ENCODE measurements at regions not wholly inside any gene's neighbourhood (a gene's known extent, or its start where the extent isn't known, plus 50 kb on each side); places are given as distances from the start of the nearest gene placed in this dataset.

DNA sequence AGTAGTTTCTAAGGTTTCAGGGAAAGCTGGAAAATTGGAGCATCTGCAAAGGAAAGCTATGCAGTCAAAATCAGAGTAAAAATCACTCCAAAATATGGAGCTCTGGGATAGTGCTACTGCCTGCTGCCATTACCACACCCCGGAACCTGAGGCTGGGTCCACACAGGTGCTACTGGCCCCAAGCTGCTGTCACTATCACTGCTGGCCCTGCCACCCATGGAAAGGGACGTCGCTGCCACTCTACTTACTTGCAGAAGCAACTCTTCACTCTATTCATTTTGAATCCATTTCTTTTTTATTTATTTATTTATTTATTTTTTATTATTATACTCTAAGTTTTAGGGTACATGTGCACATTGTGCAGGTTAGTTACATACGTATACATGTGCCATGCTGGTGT is 60.3 kb upstream of the RGS18 start:
- DNase-seq, result no peak

DNA sequence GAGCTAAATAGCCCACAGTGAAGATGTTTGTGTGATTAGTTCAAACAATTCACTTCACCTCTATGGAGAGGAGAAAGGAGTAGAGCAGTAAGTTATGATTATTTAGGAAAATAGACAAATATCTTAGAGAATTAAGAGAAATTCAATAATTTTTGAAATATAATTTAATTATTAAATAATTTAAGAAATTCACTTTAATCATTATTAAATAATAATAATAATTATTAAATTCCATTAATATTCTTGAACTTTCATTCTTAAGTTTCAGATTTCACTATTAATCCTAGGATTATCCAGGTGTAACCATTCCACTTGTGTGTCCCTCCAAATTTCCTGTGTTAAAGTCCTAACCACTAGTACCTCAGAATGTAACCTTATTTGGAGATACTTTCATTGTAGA is 58.9 kb upstream of the RGS18 start:
- no peak for DNase-seq

DNA sequence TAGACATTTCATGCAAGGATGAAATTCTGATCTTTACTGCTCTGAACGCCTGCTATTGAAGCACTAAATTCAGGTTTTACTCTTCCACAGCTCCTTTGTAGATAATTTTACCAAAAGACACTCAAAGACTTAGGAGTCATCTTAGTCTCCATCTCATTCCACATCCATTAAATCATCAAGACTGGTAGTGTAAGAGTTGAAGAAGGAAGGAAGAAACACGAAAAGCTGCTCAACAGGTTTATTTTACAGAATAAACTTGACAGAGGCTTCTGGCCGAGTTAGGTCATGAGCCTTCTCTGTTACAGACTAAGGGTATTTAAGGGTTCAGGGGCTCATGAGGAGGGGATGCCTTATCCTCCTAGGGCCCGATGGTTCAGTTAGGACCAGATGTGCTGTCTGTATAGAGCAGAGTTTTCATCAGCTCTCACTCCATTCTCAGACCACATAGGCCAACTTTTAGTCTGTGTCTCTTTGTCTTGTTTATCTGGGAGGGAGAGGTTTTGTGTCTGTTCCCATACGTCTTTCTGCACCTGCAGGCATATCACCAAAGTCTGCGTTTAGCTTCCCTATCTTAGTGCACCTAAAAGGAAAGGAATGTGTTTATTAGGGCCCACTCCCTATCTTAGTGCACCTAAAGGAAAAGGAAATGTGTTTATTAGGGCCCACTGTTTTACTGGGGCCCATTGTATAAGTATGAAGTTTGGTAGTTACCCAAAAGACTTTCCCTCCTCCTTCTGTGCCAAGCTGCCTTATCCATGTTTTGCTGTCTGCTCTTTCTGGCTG is 57.4 kb upstream of the RGS18 start:
- no peak for DNase-seq

DNA sequence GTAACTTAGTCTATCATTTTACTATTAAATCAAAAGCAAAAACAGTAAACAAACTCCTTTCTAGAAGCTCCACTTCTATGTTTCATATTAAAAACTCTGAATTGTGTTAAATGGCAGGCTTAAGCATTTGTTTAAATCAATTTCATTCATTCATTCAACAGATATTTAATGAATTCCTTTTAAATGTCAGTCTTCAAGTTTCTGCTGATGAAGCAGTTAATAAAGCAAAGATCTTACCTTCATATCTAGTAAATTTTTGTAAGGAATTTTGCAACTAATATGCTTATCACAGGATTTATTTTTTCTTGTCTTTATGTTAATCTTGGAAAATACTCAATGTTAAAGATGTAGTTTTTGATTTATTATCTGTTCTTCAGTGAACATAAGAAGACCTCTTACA is 54.1 kb upstream of the RGS18 start:
- DNase-seq, result no peak

DNA sequence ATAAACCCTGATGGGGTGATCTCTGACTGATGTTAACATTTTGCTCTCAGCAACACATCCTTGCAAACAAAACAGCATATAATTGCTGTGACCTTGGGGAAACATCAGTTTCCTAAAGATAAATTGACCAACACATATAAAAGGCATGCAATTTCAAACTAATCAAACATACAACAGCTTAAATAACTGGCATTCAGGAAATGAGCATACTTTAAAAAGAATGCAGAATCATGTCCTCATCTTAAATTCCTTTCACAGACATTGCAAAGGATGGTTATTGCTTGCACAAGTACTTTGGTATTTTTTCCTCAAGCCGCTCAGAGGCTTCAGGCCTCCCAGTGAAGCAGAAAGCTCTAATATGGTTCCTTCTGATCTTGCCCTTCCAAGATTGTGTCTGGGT is 53.4 kb upstream of the RGS18 start:
- DNase-seq, result no peak

DNA sequence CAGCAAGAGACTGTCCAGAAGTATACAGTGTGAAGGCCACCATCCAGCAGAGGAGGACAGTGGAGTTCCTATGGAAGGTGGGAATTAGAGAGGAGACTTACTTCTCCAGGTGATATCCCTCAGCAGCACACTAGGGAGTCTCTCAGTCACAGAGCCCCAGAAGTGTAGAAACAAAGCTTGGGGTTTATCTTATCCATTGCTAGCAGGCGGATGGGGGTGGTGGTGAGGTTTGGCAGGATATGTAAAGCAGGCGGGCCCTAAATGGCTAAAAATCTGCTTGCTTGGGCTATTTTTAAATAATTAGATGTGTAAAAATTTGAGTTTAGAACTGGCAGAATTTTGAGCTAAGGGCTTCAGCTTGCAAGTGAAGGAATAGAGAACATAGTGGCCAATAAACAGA is 50.1 kb upstream of the RGS18 start:
- no peak for DNase-seq

All from muscle of arm (tissue), 1 donor.